ENCODE measurements at regions not wholly inside any gene's neighbourhood (a gene's known extent, or its start where the extent isn't known, plus 50 kb on each side); places are given as distances from the start of the nearest gene placed in this dataset.

DNA sequence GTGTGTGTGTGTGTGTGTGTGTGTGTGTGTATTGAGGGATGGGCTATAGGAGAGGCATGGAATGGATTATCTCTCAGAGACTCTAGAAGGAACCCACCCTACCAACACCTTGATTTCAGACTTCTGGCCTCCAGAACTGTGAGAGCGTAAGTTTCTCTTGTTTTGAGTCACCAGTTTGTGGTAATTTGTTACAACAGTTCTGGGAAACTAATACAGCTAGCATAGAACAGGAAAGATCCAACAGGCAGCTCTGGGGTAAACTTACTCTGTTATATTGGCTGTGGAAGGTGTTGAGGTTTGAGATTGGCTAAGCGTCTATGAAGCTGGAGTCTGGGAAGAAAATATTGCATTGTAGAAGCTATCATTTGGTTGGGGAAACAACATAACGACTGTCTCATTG is 334.3 kb downstream of the AACS start:
- H3K9ac ChIP-seq (ENCODE audit: control insufficient read depth, insufficient read depth, low read length) = no peak overlapping the region
- H4K20me1 ChIP-seq (ENCODE audit: control insufficient read depth, insufficient read depth) = no peaks in the 10 kb centered on the region
- H3K27me3 ChIP-seq (replicated peaks in 1 of 2; ENCODE audit: control insufficient read depth in 2 of 2, insufficient read depth in 2 of 2, low read length in 1 of 2) = peaks cover 0 to 6% of the 10 kb centered on the region in 2 experiments; a peak in 1 of 4 replicates
- H3K4me1 ChIP-seq (ENCODE audit: control insufficient read depth, insufficient read depth, low read length) = no peaks in the 10 kb centered on the region
- FAIRE-seq (no peak), ATAC-seq (peak; percentile 40), DNase-seq (ENCODE audit: low read depth, low spot score) (no peak)
- TF ChIP-seq RUNX3 (IDR thresholded peaks at IDR 0.05; ENCODE audit: low read length) (peak; percentile 76), JUNB (IDR thresholded peaks at IDR 0.05) (peak; percentile 87), WRNIP1 (IDR thresholded peaks at IDR 0.05; ENCODE audit: borderline replicate concordance, low read depth, low read length) (no peak), JUND (IDR thresholded peaks at IDR 0.05; ENCODE audit: low read depth, low read length) (0 out of 2 replicates have a peak, but pooled peaks have one; percentile 21), MTA3 (IDR thresholded peaks at IDR 0.05; ENCODE audit: borderline replicate concordance, low read length) (no peak), IRF4 (IDR thresholded peaks at IDR 0.05; ENCODE audit: low read depth, low read length) (peak; percentile 70; the same call in 1 of the 2 replicates), NFIC (IDR thresholded peaks at IDR 0.05; ENCODE audit: low read depth, low read length) (0 out of 2 replicates have a peak, but pooled peaks have one; percentile 25)
- WGBS (ENCODE audit: insufficient coverage, insufficient replicate concordance, low lambda C conversion rate, missing lambda C conversion rate) = 2% methylated on average over 3 of the region's 3 CpGs
- intact Hi-C loops (cut with micrococcal nuclease; ENCODE audit: unreplicated experiment) (no loop called here), in situ Hi-C loops (cut with MboI) (no loop called here)
- no peaks in the 10 kb centered on the region for H3K79me2 ChIP-seq (ENCODE audit: control insufficient read depth, insufficient read depth, low read length)
- no peak overlapping the region for H3K27ac ChIP-seq (ENCODE audit: control insufficient read depth, insufficient read depth)
- ChIA-PET RAD21 (ENCODE audit: unreplicated experiment) (interaction anchor here (0.7 to 1.4 kb wide), 2 partner anchors 68 to 73 kb away, joined by 3 to 4 read pairs; no protein-coding TSS in a partner anchor), CTCF (interaction anchor here (0.8 to 7.6 kb wide), 7 partner anchors 9 to 163 kb away, joined by 3 to 85 read pairs (median 3); no protein-coding TSS in a partner anchor), SMC1A (ENCODE audit: uncharacterized antibody, unreplicated experiment) (interaction anchor here (0.8 to 2.5 kb wide), 6 partner anchors 17 to 217 kb away, joined by 3 to 11 read pairs (median 4); no protein-coding TSS in a partner anchor), POLR2A (interaction anchor here (0.5 kb wide), 1 partner anchor 945 kb away, joined by 3 read pairs; no protein-coding TSS in a partner anchor)
- peaks cover 9% of the 10 kb centered on the region for H3K9me3 ChIP-seq (replicated peaks; ENCODE audit: control insufficient read depth, insufficient read depth, low read length)
- no peak overlapping the region for H2AFZ ChIP-seq (ENCODE audit: control insufficient read depth, low read depth, low read length)
- H3K4me2 ChIP-seq (ENCODE audit: control insufficient read depth, insufficient read depth) = no peak overlapping the region
- H3K4me3 ChIP-seq = no peak overlapping the region
- BruUV-seq (replicated peaks) = no TSS peak
- no peaks in the 10 kb centered on the region for H3K36me3 ChIP-seq (ENCODE audit: control insufficient read depth in 2 of 2, insufficient read depth in 2 of 2, low read length in 1 of 2)
